Suppressor macrophage treated with lipopolysaccharide for 4 hours (primary cell): ENCODE measurements at regions not wholly inside any gene's neighbourhood (a gene's known extent, or its start where the extent isn't known, plus 50 kb on each side); places are given as distances from the start of the nearest gene placed in this dataset.

Experiments
- DNase-seq: peaks from one replicate; pipeline ENCODE4 v3.0.0-alpha.2; 2020

DNA sequence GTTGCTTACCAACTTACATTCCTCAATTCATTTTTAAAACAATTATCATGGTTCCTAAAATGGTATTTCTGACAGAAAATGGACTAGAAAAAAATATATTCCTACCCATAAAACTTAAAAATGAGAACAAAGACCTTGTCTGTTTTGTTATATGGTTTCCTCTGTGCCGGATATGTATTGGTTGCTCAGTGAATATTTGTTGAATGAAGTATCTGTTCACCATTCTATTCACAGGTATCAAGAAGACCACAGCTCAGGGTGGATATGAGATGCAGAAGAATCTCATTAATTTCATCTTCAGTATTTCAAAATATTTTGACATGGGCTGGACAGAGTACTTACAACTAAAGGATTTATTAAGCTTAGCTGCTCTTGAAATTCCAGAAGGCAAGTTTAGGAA is 58.1 kb downstream of the TUSC7 start:
- no peak for DNase-seq

- DNase-seq: peak; percentile 82
Observed at GRCh38 chr3:116770815-116771450, 61.4 kb downstream of the TUSC7 start.

DNA sequence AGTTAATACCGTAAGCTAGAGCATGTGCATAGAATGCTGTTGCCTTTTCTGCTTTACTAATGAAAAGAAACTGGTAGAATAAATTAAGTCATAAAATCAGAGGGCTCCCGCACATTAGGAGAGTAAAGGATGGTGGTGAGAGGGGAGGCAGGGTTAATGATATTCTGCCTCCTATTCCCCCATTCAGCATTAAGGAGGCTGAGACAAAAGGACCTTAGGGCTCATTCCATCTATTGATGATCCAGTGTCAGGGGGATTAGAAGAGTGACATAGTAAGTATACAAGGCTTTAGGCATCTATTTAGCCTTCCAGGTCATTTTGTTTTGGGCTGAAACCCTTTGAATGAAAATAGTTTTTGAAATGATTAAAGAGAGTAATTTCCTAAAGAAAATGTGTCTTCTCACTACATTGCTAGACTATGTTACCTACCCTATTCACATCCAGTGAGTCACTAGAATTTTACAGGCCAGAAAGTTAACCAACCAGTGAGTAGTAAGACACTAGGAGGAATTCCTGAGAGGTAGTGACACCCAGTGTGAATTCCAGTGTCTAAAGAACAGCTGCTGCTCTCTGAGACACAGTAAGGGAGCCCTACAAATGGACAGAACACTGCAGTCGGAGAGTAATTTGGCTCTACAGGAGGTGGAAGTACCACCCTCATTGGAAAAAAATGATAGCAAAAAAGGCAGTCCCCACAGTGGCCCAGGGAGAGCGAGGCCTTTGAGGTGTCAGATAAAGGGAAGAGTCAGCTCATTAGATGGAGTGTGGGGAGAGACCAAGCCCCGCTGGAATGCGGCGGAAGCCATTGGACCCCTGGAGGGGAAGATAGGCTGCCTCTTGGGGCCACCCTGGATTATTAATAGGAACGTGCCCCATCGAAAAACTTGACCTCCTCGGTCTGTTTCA is 67.6 kb downstream of the TUSC7 start:
- no peak for DNase-seq

- DNase-seq: no peak
Observed at GRCh38 chr3:116785226-116785625, 75.6 kb downstream of the TUSC7 start.

- no peak for DNase-seq
Observed at GRCh38 chr3:116802651-116803050, 93.1 kb downstream of the TUSC7 start.

DNA sequence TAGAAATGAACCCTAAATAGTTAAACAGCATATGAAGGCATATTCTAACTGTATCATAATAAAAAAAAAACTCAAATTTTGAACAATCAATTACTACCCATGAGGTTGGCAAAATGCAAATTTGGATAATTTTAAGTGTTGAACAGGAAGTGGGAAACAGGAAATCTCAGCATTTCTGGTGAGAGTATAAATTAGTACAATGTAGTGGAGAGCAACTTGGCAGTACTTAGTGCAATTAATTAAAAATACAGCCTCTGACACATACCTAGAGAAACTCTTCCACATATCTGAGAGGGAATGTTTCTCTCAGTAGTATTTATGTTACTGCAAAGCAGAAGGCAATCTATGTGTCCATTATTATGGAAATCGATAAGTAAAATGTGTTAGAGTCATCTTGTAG is 96.8 kb downstream of the TUSC7 start:
- no peak for DNase-seq

DNA sequence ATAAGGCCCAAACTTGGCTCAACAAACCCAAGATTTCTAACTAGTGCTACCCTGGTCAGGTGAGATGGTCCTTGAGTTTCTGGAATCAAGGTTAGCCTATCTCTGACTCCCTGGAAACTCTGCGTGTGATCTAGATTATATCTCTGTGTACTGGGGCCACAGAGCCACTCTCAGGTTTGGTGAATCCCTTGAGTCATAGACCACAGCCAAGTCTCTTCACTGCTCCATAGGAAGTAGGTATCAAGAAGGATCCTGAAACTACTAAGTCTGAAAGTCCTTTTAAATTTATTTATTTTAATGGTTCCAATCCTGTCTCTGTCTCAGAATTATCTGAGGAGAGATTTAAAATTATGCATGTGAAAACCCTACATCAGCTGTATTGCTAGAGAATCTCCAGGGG is 99.1 kb downstream of the TUSC7 start:
- peak; percentile 59 for DNase-seq

- DNase-seq: peak; percentile 83
Observed at GRCh38 chr3:116809208-116809607, 99.6 kb downstream of the TUSC7 start.

DNA sequence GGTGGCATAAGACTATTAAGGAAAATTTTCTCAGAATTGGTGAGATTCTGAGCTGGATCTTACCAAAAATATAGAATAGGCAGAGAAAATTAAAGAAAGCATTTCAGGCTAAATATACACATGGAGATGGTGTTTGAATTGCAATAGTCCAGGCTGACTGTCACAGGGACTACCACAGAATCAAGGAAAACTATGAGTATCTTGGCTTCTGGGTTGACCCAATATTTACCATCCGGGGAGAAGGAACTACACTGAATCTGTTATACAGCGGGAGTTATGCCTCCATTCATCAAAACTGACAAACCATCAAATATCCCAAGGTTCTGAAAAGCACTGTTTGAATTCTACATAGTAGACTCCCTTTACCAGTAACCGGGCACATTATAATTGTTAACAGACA is 102.2 kb downstream of the TUSC7 start:
- DNase-seq: no peak

GRCh38 chr3:116812949-116813348 is 103.4 kb downstream of the TUSC7 start:
- no peak for DNase-seq

DNA sequence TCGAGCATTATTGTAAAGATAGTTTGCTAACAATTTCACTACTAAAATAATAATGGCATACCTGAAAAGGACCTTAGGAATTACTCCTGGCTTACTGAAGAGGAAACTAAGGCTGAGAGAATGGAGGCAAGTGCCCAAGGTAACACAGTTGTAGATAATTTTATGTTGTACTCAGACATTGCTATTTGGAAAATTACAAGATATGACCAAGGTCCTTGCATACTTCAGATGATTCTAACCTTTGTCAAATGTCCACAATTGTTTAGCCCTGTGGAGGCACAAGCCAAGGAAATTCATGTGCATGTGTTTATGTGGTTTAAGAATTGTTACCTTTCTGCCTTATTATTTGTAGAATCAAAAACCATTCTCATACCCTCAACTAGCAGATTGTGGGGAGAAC is 105.7 kb downstream of the TUSC7 start:
- DNase-seq: no peak

- no peak for DNase-seq
Observed at GRCh38 chr3:116815831-116816588, 106.4 kb downstream of the TUSC7 start.

DNA sequence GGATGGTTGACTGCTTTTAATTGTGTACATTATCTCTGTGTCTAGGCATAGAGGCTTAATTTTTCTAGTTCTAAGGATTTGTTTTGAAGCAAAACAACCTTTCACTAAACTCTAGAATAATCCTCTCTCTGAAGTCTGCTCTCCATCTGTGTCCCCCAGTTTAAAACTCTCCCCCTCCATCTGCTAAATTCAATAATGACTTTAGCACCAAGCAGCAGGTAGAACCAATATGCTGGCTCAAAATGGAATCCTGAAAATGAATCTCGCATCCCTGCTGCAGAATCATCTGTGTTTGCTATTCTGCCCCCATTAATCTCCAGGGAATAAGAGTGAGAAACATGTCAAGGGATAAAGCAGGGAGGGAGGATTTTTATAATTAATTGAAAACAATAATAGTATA is 111.8 kb downstream of the TUSC7 start:
- no peak for DNase-seq

DNA sequence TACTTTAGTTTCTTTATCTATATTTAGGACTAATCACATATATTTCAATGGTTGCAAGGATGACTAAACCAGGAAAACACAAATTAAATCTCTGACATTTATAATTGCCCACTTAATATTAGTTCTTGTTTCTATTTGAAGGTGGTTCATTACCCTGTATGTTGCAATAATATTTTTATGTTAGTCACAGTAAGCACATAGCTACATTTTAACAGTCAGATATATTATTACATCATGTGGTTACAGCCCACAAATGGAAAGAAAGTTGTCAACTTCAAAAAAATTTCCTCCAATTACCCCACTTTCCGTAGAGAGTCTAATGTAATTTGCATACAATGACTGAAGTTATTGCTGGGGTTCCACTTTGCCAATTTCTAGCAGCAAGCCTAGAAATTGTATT is 114.6 kb downstream of the TUSC7 start:
- DNase-seq: peak; percentile 57

DNA sequence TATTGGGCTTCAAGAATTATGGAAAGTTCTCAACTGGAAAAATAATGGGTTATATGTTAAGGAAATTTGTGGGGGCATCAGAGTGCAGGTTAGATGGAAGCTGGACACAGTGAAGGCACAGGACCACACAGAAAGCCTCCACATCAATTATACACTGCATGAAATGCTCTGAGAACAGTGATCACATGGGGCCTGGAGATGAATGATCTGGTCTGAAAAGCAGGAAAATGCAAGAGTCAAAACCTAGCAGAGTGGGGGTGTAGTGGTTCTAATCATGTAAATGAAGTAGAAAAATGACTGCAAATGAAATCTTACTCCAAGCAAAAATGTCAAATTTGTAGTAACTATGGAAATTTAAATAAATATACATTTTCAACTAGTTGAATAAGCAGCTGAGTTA is 123.6 kb downstream of the TUSC7 start:
- no peak for DNase-seq

- no peak for DNase-seq
Observed at GRCh38 chr3:116834816-116835215, 125.2 kb downstream of the TUSC7 start.

- no peak for DNase-seq
Observed at GRCh38 chr3:116835658-116836057, 126.1 kb downstream of the TUSC7 start.

GRCh38 chr3:116836286-116836685 is 126.7 kb downstream of the TUSC7 start:
- DNase-seq: no peak

- DNase-seq: no peak
Observed at GRCh38 chr3:116837483-116837882, 127.9 kb downstream of the TUSC7 start.

DNA sequence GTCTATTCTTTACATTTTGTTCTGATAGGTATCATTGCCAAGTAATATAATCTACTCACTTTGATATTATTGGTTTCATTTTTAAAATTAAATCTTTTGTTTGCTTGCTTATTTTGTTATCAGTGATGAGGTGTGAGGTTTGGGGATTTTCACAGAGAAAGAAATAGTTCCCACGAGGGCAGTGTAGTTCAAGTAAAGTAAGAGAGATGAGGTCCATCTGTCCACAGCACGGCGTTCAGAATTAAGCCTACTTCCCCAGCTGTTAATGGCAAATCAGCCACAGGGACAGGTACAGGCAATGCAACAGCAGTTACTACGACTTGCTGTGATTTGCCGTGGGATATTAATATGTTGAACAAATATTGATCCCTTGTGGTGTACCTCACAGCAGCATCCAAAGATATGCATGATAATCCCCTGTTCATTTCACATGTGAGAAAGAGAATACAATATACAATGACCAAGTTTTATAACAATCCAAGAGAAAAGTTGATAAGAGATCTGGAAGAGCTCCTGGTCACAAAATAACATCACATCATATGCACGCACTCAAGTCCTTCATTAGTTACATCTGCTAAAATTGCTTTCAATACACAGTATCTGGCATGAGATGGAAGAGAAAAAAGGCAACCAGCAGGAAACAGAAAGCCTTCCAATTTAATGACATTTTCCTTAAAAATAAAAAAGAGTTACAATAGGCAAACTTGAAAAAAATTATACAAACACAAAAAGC is 131.6 kb downstream of the TUSC7 start:
- DNase-seq: no peak

- DNase-seq: no peak
Observed at GRCh38 chr3:116842254-116842957, 132.8 kb downstream of the TUSC7 start.

GRCh38 chr3:116848248-116848829 is 138.8 kb downstream of the TUSC7 start:
- DNase-seq: no peak
